Subcutaneous abdominal adipose tissue (tissue), 5 donors: ENCODE measurements at regions not wholly inside any gene's neighbourhood (a gene's known extent, or its start where the extent isn't known, plus 50 kb on each side); places are given as distances from the start of the nearest gene placed in this dataset.

Source experiments
- H3K27ac ChIP-seq: one replicate; pipeline ENCODE4 v1.7.0; 2013; ENCODE audit warnings: low read depth, mild to moderate bottlenecking, inconsistent platforms, low read length, moderate library complexity
- H3K27me3 ChIP-seq, 5 donors: one replicate each; pipeline ENCODE4 v1.7.0; 2013; ENCODE audit warnings: low read length in 5 of 5, inconsistent platforms in 1 of 5; ENCODE audit not compliant: control insufficient read depth in 5 of 5, insufficient read depth in 4 of 5
- H3K36me3 ChIP-seq, 5 donors: one replicate each; pipeline ENCODE4 v1.7.0; 2013; ENCODE audit warnings: low read length in 5 of 5; ENCODE audit not compliant: control insufficient read depth in 5 of 5, insufficient read depth in 5 of 5
- H3K4me1 ChIP-seq, 5 donors: one replicate each; pipeline ENCODE4 v1.7.0; 2013; ENCODE audit warnings: low read length in 5 of 5, mild to moderate bottlenecking in 3 of 5, moderate library complexity in 1 of 5; ENCODE audit not compliant: control insufficient read depth in 5 of 5, insufficient read depth in 5 of 5
- H3K4me3 ChIP-seq, 5 donors: one replicate each; pipeline ENCODE4 v1.7.0; 2013; ENCODE audit warnings: low read length in 5 of 5, low read depth in 1 of 5
- H3K9ac ChIP-seq, 5 donors: one replicate each; pipeline ENCODE4 v1.7.0; 2013; ENCODE audit warnings: low read length in 5 of 5, mild to moderate bottlenecking in 4 of 5, moderate library complexity in 3 of 5
- H3K9me3 ChIP-seq, 5 donors: one replicate each; pipeline ENCODE4 v1.7.0; 2013; ENCODE audit warnings: low read length in 5 of 5; ENCODE audit not compliant: control insufficient read depth in 5 of 5
- donor health status: healthy.
- donor health status: healthy.
- donor health status: healthy.
- donor health status: healthy.
- donor health status: healthy.

- H3K27ac ChIP-seq = no peak overlapping the region
- no peak overlapping the region for H3K9ac ChIP-seq
- H3K27me3 ChIP-seq = no peaks in the 10 kb centered on the region
- H3K4me1 ChIP-seq = peaks cover 0 to 6% (median 0%) of the 10 kb centered on the region in 5 donors
- no peaks in the 10 kb centered on the region for H3K9me3 ChIP-seq
- H3K36me3 ChIP-seq = no peaks in the 10 kb centered on the region
- no peak overlapping the region for H3K4me3 ChIP-seq
Measured at GRCh38 chr13:50200569-50200968, 185.3 kb downstream of the KCNRG start.

- Histone ChIP-seq H3K27me3 (no peaks in the 10 kb centered on the region), H3K27ac (no peak overlapping the region), H3K36me3 (no peaks in the 10 kb centered on the region), H3K9me3 (no peaks in the 10 kb centered on the region), H3K9ac (no peak overlapping the region), H3K4me3 (no peak overlapping the region), H3K4me1 (peaks cover 0 to 6% (median 0%) of the 10 kb centered on the region in 5 donors)
Measured at GRCh38 chr13:50200988-50201387, 185.7 kb downstream of the KCNRG start.

- Histone ChIP-seq H3K27ac (no peak overlapping the region), H3K27me3 (no peaks in the 10 kb centered on the region), H3K36me3 (no peaks in the 10 kb centered on the region), H3K9ac (no peak overlapping the region), H3K4me1 (peaks cover 0 to 6% (median 0%) of the 10 kb centered on the region in 5 donors), H3K9me3 (no peaks in the 10 kb centered on the region), H3K4me3 (no peak overlapping the region)
Measured at GRCh38 chr13:50202485-50202884, 187.2 kb downstream of the KCNRG start.

- H3K27ac ChIP-seq = no peak overlapping the region
- H3K4me1 ChIP-seq = peaks cover 0 to 10% (median 2%) of the 10 kb centered on the region in 5 donors
- no peak overlapping the region for H3K9ac ChIP-seq
- H3K4me3 ChIP-seq = no peak overlapping the region
- no peaks in the 10 kb centered on the region for H3K9me3 ChIP-seq
- no peaks in the 10 kb centered on the region for H3K36me3 ChIP-seq
- no peaks in the 10 kb centered on the region for H3K27me3 ChIP-seq
Measured at GRCh38 chr13:50203256-50203941, 188.2 kb downstream of the KCNRG start.

GRCh38 chr13:50205581-50205980 is 190.3 kb downstream of the KCNRG start:
- Histone ChIP-seq H3K9ac (no peak overlapping the region), H3K36me3 (no peaks in the 10 kb centered on the region), H3K27ac (no peak overlapping the region), H3K9me3 (no peaks in the 10 kb centered on the region), H3K4me1 (peaks cover 4 to 21% (median 12%) of the 10 kb centered on the region in 5 donors), H3K27me3 (no peaks in the 10 kb centered on the region), H3K4me3 (no peak overlapping the region)

- Histone ChIP-seq H3K36me3 (no peaks in the 10 kb centered on the region), H3K4me3 (peak overlapping the region; percentile 47 to 73 (median 52)), H3K27me3 (no peaks in the 10 kb centered on the region), H3K4me1 (peaks cover 4 to 15% (median 12%) of the 10 kb centered on the region in 5 donors), H3K27ac (no peak overlapping the region), H3K9me3 (peaks cover 0 to 9% (median 6%) of the 10 kb centered on the region in 5 donors), H3K9ac (peak overlapping the region in 3 of 5 donors; percentile 2 to 33 (median 3))
Measured at GRCh38 chr13:50208826-50209335, 193.6 kb downstream of the KCNRG start.

GRCh38 chr13:50209631-50210030 is 194.4 kb downstream of the KCNRG start:
- Histone ChIP-seq H3K27me3 (no peaks in the 10 kb centered on the region), H3K9ac (no peak overlapping the region), H3K27ac (no peak overlapping the region), H3K36me3 (no peaks in the 10 kb centered on the region), H3K9me3 (peaks cover 0 to 9% (median 6%) of the 10 kb centered on the region in 5 donors), H3K4me3 (no peak overlapping the region), H3K4me1 (peaks cover 4 to 15% (median 12%) of the 10 kb centered on the region in 5 donors)

- H3K9me3 ChIP-seq = peaks cover 6 to 16% (median 6%) of the 10 kb centered on the region in 5 donors
- H3K36me3 ChIP-seq = no peaks in the 10 kb centered on the region
- H3K4me1 ChIP-seq = peaks cover 4 to 10% (median 6%) of the 10 kb centered on the region in 5 donors
- H3K9ac ChIP-seq = no peak overlapping the region
- H3K4me3 ChIP-seq = no peak overlapping the region
- no peak overlapping the region for H3K27ac ChIP-seq
- H3K27me3 ChIP-seq = no peaks in the 10 kb centered on the region
Measured at GRCh38 chr13:50213526-50213925, 198.3 kb downstream of the KCNRG start.

- H3K4me3 ChIP-seq = no peak overlapping the region
- no peaks in the 10 kb centered on the region for H3K36me3 ChIP-seq
- H3K27ac ChIP-seq = no peak overlapping the region
- no peak overlapping the region for H3K9ac ChIP-seq
- H3K4me1 ChIP-seq = peaks cover 0 to under 1% (median 0%) of the 10 kb centered on the region in 5 donors
- H3K9me3 ChIP-seq = peaks cover 6 to 16% (median 6%) of the 10 kb centered on the region in 5 donors
- no peaks in the 10 kb centered on the region for H3K27me3 ChIP-seq
Measured at GRCh38 chr13:50214514-50214913, 199.3 kb downstream of the KCNRG start.

- Histone ChIP-seq H3K36me3 (no peaks in the 10 kb centered on the region), H3K27me3 (no peaks in the 10 kb centered on the region), H3K9ac (no peak overlapping the region), H3K27ac (no peak overlapping the region), H3K9me3 (peaks cover 6 to 16% (median 6%) of the 10 kb centered on the region in 5 donors), H3K4me1 (no peaks in the 10 kb centered on the region), H3K4me3 (no peak overlapping the region)
Measured at GRCh38 chr13:50215399-50215798, 200.2 kb downstream of the KCNRG start.
